ENCODE measurements at regions not wholly inside any gene's neighbourhood (a gene's known extent, or its start where the extent isn't known, plus 50 kb on each side); places are given as distances from the start of the nearest gene placed in this dataset.

- Histone ChIP-seq H3K4me2 (replicated peaks; ENCODE audit: low read depth, low read length, poor library complexity, severe bottlenecking) (no peak overlapping the region), H3K79me2 (ENCODE audit: control insufficient read depth, insufficient read depth, low read length) (no peaks in the 10 kb centered on the region), H4K20me1 (ENCODE audit: control insufficient read depth, insufficient read depth, low read length, poor library complexity, severe bottlenecking) (no peaks in the 10 kb centered on the region), H3K4me1 (ENCODE audit: control insufficient read depth in 2 of 2, insufficient read depth in 2 of 2, low read length in 2 of 2) (no peaks in the 10 kb centered on the region), H3K9me3 (ENCODE audit: control extremely low read depth in 1 of 3, control insufficient read depth in 2 of 3, insufficient read depth in 1 of 3, low read length in 2 of 3) (no peaks in the 10 kb centered on the region), H3K27me3 (replicated peaks in 1 of 4; ENCODE audit: control extremely low read depth in 1 of 4, control insufficient read depth in 3 of 4, insufficient read depth in 4 of 4, low read length in 3 of 4) (peaks cover 0 to 8% (median 0%) of the 10 kb centered on the region in 4 experiments), H2AFZ (ENCODE audit: insufficient read depth, low read depth, low read length, poor library complexity, severe bottlenecking) (no peak overlapping the region), H3K36me3 (replicated peaks in 1 of 2; ENCODE audit: control extremely low read depth in 1 of 2, control insufficient read depth in 1 of 2, extremely low read depth in 1 of 2, insufficient read depth in 2 of 2, low read length in 1 of 2) (no peaks in the 10 kb centered on the region), H3K27ac (ENCODE audit: low read length in 2 of 2) (no peak overlapping the region), H3K4me3 (ENCODE audit: control extremely low read depth in 1 of 5, extremely low read depth in 1 of 5, insufficient read depth in 1 of 5, low read depth in 2 of 5, low read length in 4 of 5) (no peak overlapping the region), H3K9ac (ENCODE audit: low read length) (no peak overlapping the region)
- CTCF ChIA-PET = no interaction called here
- Mint-ChIP-seq H3K27me3 (peaks cover 16% of the 10 kb centered on the region), H3K9me3 (ENCODE audit: insufficient read depth) (no peaks in the 10 kb centered on the region), H3K4me3 (no peak overlapping the region), H3K27ac (no peak overlapping the region), H3K4me1 (no peaks in the 10 kb centered on the region)
- no CpG with 5 or more reads among the region's 4 CpGs for WGBS (ENCODE audit: insufficient coverage)
- DNase-seq (no peak), ATAC-seq (ENCODE audit: low read depth) (no peak)
- TF ChIP-seq, protein P1, sequence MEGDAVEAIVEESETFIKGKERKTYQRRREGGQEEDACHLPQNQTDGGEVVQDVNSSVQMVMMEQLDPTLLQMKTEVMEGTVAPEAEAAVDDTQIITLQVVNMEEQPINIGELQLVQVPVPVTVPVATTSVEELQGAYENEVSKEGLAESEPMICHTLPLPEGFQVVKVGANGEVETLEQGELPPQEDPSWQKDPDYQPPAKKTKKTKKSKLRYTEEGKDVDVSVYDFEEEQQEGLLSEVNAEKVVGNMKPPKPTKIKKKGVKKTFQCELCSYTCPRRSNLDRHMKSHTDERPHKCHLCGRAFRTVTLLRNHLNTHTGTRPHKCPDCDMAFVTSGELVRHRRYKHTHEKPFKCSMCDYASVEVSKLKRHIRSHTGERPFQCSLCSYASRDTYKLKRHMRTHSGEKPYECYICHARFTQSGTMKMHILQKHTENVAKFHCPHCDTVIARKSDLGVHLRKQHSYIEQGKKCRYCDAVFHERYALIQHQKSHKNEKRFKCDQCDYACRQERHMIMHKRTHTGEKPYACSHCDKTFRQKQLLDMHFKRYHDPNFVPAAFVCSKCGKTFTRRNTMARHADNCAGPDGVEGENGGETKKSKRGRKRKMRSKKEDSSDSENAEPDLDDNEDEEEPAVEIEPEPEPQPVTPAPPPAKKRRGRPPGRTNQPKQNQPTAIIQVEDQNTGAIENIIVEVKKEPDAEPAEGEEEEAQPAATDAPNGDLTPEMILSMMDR (IDR thresholded peaks at IDR 0.05) = no peak
- TF ChIP-seq EZH2 (IDR thresholded peaks at IDR 0.05; ENCODE audit: borderline replicate concordance, insufficient read depth, low read depth, low read length, poor library complexity, severe bottlenecking) = no peak
- POLR2A ChIA-PET = no interaction called here
- intact Hi-C loops (cut with micrococcal nuclease) = no loop called here
These were observed 345.7 kb upstream of the C2CD4B start for GRCh38 chr15:62510791-62511190.

DNA sequence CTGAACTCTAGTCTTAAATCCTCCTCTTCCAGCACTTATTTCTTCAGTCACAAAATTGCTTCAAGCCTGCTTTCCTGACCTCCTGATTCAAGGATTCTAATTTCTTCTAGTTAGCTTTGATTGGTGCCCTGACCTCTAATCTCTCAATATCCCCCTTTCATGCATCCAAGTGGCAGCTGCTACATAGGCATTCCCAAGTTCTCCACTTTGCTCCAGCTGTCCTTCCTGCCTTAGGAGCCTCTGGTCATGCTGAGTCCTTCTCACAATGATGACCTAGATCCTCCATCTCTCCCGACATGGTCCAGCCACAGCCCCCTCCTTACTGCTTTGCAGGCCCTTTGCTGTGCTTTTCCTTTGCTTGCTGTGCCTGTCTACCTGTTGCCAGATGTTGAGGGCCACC lies 347.8 kb upstream of the C2CD4B start:
- Histone ChIP-seq H3K27me3 (replicated peaks in 1 of 4; ENCODE audit: control extremely low read depth in 1 of 4, control insufficient read depth in 3 of 4, insufficient read depth in 4 of 4, low read length in 3 of 4) (peaks cover 0 to 8% (median 0%) of the 10 kb centered on the region in 4 experiments), H3K4me1 (ENCODE audit: control insufficient read depth in 2 of 2, insufficient read depth in 2 of 2, low read length in 2 of 2) (no peaks in the 10 kb centered on the region), H2AFZ (ENCODE audit: insufficient read depth, low read depth, low read length, poor library complexity, severe bottlenecking) (no peak overlapping the region), H3K4me2 (replicated peaks; ENCODE audit: low read depth, low read length, poor library complexity, severe bottlenecking) (no peak overlapping the region), H3K27ac (ENCODE audit: low read length in 2 of 2) (no peak overlapping the region), H3K79me2 (ENCODE audit: control insufficient read depth, insufficient read depth, low read length) (no peaks in the 10 kb centered on the region), H4K20me1 (ENCODE audit: control insufficient read depth, insufficient read depth, low read length, poor library complexity, severe bottlenecking) (no peaks in the 10 kb centered on the region), H3K9ac (ENCODE audit: low read length) (no peak overlapping the region), H3K9me3 (ENCODE audit: control extremely low read depth in 1 of 3, control insufficient read depth in 2 of 3, insufficient read depth in 1 of 3, low read length in 2 of 3) (no peaks in the 10 kb centered on the region), H3K4me3 (ENCODE audit: control extremely low read depth in 1 of 5, extremely low read depth in 1 of 5, insufficient read depth in 1 of 5, low read depth in 2 of 5, low read length in 4 of 5) (no peak overlapping the region), H3K36me3 (replicated peaks in 1 of 2; ENCODE audit: control extremely low read depth in 1 of 2, control insufficient read depth in 1 of 2, extremely low read depth in 1 of 2, insufficient read depth in 2 of 2, low read length in 1 of 2) (no peaks in the 10 kb centered on the region)
- no peak for ATAC-seq (ENCODE audit: low read depth)
- CTCF ChIA-PET = no interaction called here
- intact Hi-C loops (cut with micrococcal nuclease) = no loop called here
- DNase-seq = no peak
- no peaks in the 10 kb centered on the region for H3K4me1 Mint-ChIP-seq
- peaks cover 18% of the 10 kb centered on the region for H3K27me3 Mint-ChIP-seq
- H3K9me3 Mint-ChIP-seq (ENCODE audit: insufficient read depth) = no peaks in the 10 kb centered on the region
- 100% methylated on average over 1 of the region's 1 CpG for WGBS (ENCODE audit: insufficient coverage)
- POLR2A ChIA-PET = no interaction called here
- H3K4me3 Mint-ChIP-seq = no peak overlapping the region
- TF ChIP-seq EZH2 (IDR thresholded peaks at IDR 0.05; ENCODE audit: borderline replicate concordance, insufficient read depth, low read depth, low read length, poor library complexity, severe bottlenecking) = no peak
- TF ChIP-seq, protein P1 (IDR thresholded peaks at IDR 0.05) = no peak
- no peak overlapping the region for H3K27ac Mint-ChIP-seq

All from B cell (primary cell).